MM.1S (cell line): ENCODE measurements at regions not wholly inside any gene's neighbourhood (a gene's known extent, or its start where the extent isn't known, plus 50 kb on each side); places are given as distances from the start of the nearest gene placed in this dataset.

Experiments
- EZH2phosphoT487 ChIP-seq: fragments of 300-600 bp; sonication (generic); IDR thresholded peaks from 2 replicates; pipeline ENCODE4 v1.6.1; 2018; ENCODE audit warnings: antibody characterized with exemption, low read length
- TF ChIP-seq, protein P1 (sequence below): fragments of 300-600 bp; sonication (generic); IDR thresholded peaks from 2 replicates; pipeline ENCODE4 v1.5.1; 2016; ENCODE audit warnings: antibody characterized with exemption, low read length, mixed read lengths

DNA sequence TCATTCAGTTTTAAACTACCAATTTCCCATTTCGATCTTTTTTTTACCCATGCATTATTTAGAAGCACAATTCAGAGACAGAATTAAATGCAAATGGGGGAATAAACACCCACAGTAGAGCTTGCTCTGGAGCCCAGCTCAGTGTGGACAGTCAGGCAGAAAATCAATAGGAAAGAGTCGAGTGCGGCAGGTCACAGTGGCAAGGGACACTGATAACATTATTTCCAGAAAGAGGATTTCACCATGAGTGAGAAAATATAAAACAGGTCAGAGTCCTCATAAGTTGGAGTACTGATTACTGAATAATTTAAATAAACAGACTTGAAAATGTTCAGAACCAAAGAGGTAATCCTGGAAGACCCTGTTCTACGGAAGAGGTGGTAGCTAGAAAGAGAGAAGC lies 532.5 kb downstream of the CCSER2 start:
- TF ChIP-seq, protein P1, sequence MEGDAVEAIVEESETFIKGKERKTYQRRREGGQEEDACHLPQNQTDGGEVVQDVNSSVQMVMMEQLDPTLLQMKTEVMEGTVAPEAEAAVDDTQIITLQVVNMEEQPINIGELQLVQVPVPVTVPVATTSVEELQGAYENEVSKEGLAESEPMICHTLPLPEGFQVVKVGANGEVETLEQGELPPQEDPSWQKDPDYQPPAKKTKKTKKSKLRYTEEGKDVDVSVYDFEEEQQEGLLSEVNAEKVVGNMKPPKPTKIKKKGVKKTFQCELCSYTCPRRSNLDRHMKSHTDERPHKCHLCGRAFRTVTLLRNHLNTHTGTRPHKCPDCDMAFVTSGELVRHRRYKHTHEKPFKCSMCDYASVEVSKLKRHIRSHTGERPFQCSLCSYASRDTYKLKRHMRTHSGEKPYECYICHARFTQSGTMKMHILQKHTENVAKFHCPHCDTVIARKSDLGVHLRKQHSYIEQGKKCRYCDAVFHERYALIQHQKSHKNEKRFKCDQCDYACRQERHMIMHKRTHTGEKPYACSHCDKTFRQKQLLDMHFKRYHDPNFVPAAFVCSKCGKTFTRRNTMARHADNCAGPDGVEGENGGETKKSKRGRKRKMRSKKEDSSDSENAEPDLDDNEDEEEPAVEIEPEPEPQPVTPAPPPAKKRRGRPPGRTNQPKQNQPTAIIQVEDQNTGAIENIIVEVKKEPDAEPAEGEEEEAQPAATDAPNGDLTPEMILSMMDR: no peak
- no peak for TF ChIP-seq EZH2phosphoT487
